Activated CD8-positive, alpha-beta memory T cell treated with anti-CD3 and anti-CD28 coated beads, Interleukin-2, amount 50 U/mL, for 24 hours (primary cell): ENCODE measurements at regions not wholly inside any gene's neighbourhood (a gene's known extent, or its start where the extent isn't known, plus 50 kb on each side); places are given as distances from the start of the nearest gene placed in this dataset.
"Not testable (repeated sequence)": the region's sequence is repeated elsewhere in the genome, so short reads cannot be mapped to it uniquely, and the experiment has no call there.

ENCODE experiments used
- DNase-seq: peaks from one replicate; pipeline ENCODE4 v3.0.0-alpha.2; 2020; ENCODE audit errors: extremely low read depth

DNA sequence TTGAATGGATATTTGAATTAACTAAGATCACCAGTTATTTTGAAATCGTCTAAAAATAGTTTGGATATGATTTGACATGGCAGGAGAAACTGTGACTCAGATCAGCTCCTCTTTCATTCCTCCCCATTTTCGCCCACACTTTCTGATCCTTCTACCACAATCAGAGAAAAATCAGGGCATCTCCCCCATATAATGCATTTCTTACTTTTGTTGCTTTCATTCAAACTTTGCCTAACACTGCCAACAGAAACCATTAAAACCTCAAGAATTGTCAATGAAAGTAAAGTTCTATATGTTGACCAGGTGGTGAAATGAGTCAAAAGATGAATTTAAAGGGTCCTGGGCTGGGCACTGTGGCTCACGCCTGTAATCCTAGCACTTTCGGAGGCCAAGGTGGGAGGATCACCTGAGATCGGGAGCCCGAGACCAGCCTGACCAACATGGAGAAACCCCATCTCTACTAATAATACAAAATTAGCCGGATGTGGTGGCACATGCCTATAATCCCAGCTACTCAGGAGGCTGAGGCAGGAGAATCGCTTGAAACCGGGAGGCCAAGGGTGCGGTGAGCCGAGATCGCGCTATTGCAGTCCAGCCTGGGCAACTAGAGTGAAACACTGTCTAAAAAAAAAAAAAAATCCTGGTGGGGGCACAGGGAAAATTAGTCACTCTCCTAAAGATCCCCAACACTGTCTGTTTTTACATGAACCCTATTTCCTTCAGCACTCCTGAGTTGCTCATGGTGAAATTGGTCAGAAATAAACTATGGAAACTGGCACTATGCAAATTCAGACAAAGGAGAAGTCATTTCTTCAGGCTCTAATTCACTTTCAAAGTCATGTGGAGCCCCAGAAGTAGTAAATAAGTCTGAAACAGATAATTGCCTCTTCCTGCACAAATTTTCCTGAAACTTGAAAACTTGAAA is 122.8 kb upstream of the NOCT start:
- DNase-seq, result no peak

DNA sequence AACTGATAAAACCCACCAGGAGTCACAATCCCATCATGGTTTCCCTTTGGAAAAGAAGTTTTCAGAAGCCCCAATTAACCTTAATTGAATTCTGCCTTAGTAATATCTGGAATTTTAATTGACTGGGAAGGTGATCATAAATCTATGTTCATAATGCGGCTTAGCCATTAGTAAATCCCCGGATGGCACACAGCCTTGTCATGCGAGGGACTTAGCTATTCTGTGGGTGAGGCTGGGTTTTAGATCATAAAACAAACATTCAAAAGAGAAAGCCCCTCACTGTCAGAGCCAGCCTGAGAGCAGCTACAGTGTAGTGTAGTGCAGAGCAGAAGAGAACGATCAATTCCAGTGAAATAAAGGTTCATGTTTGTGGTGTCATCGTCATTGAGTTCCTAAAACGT is 124.0 kb upstream of the NOCT start:
- no peak for DNase-seq

DNA sequence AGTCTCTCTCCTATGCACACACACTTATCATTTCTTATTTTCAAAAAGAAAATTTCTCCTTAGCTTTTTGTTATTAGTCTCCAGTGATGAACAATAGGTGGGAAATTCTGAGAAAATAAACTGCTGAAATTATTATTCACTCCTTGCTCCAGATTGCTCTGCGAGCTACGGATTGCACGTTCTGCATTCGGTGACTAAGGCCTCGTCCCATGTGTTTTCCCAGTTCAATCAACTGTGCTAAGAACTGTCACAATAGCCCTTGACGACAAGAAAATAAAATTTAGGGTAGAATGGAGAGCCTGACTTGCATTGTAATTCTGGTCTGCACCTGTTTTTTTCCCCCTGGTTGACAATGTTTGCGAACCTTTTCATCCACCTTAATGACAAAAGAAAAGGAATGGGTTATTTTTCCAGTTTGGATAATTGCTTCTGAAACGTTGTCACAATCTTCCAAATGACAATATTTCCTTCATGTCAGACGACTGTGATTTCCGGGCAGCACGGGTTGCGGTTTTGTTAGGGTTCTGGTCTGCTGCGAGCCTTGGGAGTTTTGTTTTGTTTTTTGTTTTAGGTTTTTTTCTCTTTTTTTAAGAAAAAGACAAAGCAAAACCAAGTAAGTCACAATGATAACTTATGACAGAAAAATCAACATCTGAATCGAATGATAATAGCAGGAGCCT is 124.5 kb upstream of the NOCT start:
- no peak for DNase-seq

DNA sequence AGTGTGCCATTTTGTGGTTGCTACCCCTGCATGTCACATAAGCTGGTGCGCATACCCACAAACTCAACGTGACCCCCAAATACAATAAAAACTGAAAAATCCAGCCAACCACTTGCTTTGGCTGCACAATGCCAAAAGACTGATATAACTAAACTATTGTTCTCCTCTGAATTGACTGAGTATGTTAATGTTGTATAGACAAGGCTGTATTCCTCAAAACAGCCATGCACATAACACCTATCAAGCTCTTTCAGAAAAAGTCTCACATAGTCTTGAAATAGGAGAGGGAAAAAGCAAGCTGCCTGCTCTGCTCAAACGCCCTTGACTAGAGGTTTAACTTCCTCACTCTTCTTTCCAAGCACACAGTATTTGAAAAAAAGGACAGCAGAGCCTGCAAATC is 126.4 kb upstream of the NOCT start:
- no peak for DNase-seq

DNA sequence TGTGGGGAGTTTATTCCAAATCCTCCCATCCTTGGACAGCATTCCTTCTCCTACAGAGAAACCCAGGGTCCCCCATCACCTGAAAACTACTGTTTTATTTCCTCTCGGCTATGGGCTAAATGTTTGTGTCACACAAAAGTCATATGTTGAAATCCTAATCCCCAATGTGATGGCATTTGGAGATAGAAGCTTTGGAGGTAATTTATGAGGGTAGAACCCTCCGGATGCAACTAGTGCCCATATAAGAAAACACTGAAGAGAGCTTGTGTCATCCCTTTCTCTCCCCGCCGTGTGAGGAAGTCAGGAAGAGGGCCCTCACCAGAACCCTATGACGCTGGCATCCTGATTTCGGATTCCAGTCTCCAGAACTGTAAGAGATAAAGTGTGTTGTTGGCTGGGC is 127.8 kb upstream of the NOCT start:
- no peak for DNase-seq

- DNase-seq, result no peak
These were observed 128.2 kb upstream of the NOCT start for GRCh38 chr4:138887341-138887740.

DNA sequence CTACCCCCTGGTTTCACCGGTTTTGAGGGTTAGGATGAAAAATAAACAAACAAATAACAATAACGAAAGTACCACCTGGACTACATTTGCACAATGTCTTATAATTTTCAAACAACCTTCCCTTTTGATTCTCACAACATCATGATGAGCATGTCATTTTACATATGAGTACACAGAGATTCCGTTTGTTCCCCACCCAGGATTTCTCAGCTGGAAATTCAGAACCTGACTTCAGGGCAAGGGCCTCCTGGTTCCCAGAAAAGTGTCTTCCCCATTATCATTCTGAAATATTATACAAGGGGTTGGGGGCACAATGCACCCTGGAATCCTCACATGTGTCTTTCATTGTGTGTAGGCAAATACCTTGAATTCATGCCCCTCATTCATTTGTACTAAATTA is 135.8 kb upstream of the NOCT start:
- no peak for DNase-seq

DNA sequence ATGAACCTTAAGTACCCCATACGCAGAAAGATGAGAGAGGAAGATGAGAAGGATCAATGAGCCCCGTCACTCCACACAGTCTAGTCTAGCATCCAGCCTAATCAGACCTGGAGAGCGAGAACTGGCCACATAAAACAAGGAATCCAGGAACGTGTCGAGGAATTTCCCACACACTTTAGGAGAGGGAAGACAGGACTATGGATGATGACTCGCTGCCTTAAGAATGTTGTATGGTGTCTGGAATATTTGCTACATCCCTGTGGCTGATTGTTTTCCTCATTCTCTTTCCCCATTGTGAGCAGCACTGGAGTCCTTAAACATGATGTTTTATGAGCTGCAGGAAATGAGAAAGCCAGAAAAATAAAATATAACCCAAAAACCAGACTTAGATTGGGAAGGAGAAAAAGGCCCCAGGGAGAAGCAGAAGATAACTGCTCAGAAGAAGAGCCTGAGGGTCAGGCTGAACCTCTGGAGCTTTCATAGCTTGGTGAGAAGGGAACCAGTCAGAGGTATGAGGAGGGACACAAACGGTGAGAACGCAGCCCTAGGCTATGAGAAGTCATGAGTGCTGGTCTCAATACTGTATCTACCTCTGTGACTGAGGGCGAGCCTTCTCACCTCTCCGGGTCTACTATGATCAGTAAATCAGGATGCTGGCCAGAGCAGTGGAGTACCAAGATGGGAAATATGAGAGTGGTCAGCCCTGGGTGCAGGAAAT is 139.5 kb upstream of the NOCT start:
- DNase-seq, result no peak

DNA sequence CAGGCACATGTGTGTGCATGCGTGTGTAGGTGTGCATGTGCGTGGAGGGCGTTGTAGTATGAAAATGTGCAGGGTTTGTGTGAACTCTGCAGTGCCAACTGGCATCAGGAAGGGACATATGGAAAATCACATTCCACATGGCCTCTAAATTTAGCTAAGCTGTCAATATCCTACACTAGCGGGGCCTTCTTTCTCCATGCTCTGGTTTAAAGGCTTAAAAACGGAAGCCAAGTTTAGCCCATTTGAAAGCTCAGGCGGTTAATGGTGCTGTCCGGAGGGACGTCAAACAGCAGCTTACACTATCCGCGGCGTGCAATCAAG is 144.1 kb upstream of the NOCT start:
- no peak for DNase-seq

DNA sequence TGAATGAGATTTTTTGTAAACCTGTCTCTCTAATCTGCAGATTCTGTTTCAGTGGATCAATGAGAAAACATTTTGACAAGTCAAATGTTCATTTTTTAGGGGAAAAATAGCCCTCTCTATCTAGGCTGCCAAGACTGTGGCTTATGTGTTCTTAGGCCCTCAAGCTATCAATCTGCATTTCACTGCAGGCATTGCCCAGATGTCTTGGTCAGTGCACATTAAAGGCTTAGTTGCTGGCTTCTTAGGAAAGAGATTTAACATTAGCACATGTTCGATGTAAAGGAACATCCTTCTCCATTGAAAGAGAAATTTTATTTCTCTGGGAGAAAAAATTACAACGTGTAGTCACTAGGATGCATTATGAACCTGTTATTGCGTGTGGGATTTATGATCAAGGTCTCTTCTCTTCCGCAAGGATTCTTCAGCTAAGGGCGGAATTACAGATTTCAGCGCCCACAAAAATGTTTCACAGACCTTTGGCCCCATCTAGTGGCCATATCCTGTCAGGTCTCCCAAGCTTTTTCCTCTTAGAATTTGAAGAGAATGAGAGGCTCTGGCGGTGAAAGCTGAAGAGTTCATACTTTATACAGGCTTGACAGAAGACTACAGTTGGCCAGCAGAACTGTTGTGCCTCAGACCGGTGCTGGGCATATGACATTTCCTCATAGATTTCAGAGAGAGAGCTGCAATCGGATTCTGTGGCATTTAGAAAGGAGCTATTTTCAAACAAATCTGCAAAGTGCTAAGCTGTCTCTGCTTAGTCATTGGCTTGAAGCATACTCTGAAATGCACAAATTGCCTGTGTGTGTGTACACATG is 144.6 kb upstream of the NOCT start:
- peak; percentile 12 for DNase-seq

DNA sequence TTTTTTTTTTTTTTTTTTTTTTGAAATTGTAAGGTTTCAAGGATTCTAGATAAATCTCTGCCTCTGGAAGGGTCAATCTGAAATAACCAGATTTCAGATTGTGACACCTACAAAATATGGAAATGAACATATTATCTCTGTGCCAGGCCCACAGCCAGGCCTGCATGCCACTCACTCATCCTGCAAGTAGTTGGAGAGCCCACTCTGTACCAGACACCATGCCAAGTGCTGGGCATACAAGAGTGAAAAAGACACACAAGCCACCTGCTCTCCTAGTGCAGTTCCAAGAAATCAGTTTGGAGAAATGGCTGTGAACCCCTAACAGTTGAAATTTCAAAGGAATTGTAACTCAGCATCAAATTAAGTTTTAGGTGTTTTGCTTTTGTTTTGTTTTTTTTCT is 145.9 kb upstream of the NOCT start:
- no peak for DNase-seq

DNA sequence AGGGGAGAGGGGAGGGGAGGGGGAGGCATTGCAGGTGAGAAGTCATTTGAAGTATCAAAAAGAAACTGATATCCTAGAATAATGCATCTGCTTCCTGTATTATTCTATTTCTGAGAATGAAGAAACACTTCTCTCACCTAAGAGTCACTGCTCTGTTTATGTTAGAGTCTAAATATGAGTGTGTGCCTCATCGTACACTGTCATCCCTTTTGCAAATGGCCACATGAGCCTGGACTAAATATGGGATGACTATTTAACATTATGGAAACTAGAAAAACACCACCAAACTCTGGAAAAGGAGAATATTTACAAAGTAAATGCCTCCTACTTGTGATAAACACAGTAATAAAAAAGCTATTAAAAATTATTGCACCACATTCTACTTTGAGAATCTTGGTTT is 146.4 kb upstream of the NOCT start:
- DNase-seq, result no peak

- DNase-seq, result no peak
These were observed 147.0 kb upstream of the NOCT start for GRCh38 chr4:138868562-138868961.

DNA sequence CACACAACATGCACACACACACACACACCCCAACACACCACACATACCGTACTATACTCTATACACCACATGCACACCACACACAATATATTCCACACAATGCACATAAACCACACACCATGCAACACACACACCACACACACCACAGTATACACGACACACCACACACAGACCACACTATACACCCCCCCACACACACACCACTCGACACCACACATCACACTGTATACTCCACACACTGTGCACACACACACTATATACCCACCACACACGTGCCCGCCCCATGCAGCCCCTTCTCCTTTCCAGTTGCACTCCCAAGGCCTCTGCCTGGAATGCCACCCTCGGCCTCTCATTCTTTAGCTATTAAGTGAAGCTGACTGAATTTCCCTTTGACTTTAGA is 148.2 kb upstream of the NOCT start:
- DNase-seq, result no peak

DNA sequence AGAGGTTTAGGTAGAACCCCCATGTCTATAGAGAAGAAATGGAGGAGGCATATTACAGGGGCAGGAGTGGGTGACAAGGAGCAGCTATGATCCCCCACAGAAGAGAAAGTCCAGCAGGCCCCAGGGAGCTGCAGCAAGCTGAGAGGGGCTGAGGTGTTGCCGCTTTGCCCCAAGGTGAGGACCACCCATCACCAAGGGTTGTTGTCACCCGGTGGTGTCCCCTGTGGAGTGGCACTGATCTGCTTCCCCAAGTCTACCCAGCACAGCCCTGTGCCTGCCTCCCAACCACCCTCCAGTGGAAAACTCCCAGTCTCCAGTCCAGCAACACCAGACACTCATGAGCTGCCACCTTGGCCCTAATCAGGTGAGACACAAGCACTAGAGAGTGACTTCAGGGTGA is 149.3 kb upstream of the NOCT start:
- no peak for DNase-seq

GRCh38 chr4:138865765-138866164 is 149.8 kb upstream of the NOCT start:
- DNase-seq, result no peak

GRCh38 chr4:138864961-138865720 is 150.4 kb upstream of the NOCT start:
- DNase-seq, result no peak

DNA sequence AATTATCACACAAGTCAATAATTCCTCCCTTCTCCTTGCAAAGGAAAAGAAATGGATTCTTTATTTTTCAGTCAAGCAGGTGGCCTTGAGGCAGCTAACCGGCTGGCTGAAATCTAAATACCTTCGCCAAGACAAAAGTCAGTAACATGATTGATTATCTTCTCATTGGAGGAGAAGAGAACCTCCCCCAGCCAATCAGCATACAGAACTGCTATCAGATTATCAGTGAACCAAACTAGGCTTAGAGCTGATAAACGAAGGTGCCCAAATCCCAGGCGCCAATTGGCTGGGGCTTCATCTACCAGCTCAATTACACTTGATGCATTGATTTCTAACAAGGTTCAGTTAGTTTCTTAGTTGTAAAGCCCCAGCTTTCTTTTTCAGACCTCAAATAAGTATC is 152.4 kb upstream of the NOCT start:
- DNase-seq, result no peak

DNA sequence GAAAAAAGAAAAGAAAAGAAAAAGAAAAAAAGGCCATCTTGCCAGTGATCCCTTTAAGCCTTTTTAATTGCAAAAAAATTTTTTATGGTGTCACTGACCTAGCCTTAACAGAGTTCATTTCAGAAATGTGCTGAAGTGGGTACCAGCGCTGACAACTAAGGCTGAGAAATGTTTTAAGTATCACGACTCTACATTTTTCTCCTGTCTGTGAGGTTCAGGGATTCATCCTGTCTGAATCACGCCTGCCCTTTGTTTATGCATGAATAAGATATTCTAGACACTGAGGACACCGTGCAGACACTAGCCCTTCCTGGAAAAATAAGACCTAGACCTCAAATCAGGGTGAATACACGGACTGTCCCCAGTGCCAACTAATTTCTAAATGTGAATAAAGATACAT is 154.4 kb upstream of the NOCT start:
- DNase-seq, result no peak

GRCh38 chr4:138860357-138860756 is 155.2 kb upstream of the NOCT start:
- DNase-seq, result not testable (repeated sequence)

- DNase-seq, result no peak
These were observed 156.3 kb upstream of the NOCT start for GRCh38 chr4:138859254-138859653.
